Kidney (tissue), 13 donors: ENCODE measurements at regions not wholly inside any gene's neighbourhood (a gene's known extent, or its start where the extent isn't known, plus 50 kb on each side); places are given as distances from the start of the nearest gene placed in this dataset.
"Not testable (repeated sequence)": the region's sequence is repeated elsewhere in the genome, so short reads cannot be mapped to it uniquely, and the experiment has no call there.

Experiments
- DNase-seq, 5 donors: peaks; one replicate each; pipeline ENCODE4 v3.0.0-alpha.2; 2013 to 2020
- FAIRE-seq: peaks from 2 replicates; lab custom pipeline; 2012; peaks lifted over from hg19 to GRCh38; lab: Jason Lieb, UNC
- H3K27ac ChIP-seq, 2 donors: one replicate each; pipeline ENCODE4 v1.7.0; 2013; ENCODE audit warnings: low read depth in 2 of 2, low read length in 2 of 2, inconsistent platforms in 1 of 2
- H3K27me3 ChIP-seq: one replicate; pipeline ENCODE4 v1.7.1; 2013; ENCODE audit warnings: low read length, inconsistent platforms; ENCODE audit not compliant: control insufficient read depth, insufficient read depth
- H3K36me3 ChIP-seq, 3 donors: one replicate each; pipeline versions ENCODE4 v1.7.0 to v1.7.1; 2013; ENCODE audit warnings: low read length in 3 of 3, control low read depth in 1 of 3, inconsistent platforms in 1 of 3; ENCODE audit not compliant: insufficient read depth in 3 of 3, control insufficient read depth in 2 of 3
- H3K4me1 ChIP-seq, 3 donors: one replicate each; pipeline versions ENCODE4 v1.7.0 to v1.7.1; 2013; ENCODE audit warnings: low read length in 3 of 3, inconsistent platforms in 1 of 3, low read depth in 1 of 3; ENCODE audit not compliant: control insufficient read depth in 2 of 3, insufficient read depth in 2 of 3
- H3K4me3 ChIP-seq, 3 donors: one replicate each; pipeline versions ENCODE4 v1.7.0 to v1.8.1; 2013; ENCODE audit warnings: low read length in 3 of 3, control low read depth in 1 of 3, inconsistent platforms in 1 of 3
- H3K9ac ChIP-seq, 3 donors: one replicate each; pipeline versions ENCODE4 v1.7.0 to v1.7.1; 2013; ENCODE audit warnings: low read length in 3 of 3, control low read depth in 1 of 3, inconsistent platforms in 1 of 3
- H3K9me3 ChIP-seq, 3 donors: one replicate each; pipeline versions ENCODE4 v1.7.0 to v1.7.1; 2013; ENCODE audit warnings: low read length in 3 of 3, control low read depth in 1 of 3, inconsistent platforms in 1 of 3; ENCODE audit not compliant: control insufficient read depth in 2 of 3, insufficient read depth in 1 of 3
- CTCF ChIP-seq: IDR thresholded peaks from 3 replicates; pipeline ENCODE4 v1.5.1; 2012; ENCODE audit warnings: mild to moderate bottlenecking, moderate library complexity, borderline replicate concordance; ENCODE audit not compliant: insufficient read depth; ENCODE audit errors: extremely low read depth
- intact Hi-C: fragments of 100-400 bp; cut with DNase I; formaldehyde crosslinking; loops from one replicate; pipeline ENCODE4 v1.11.1; 2022
- donor health status: control.
- donor health status: control.
- donor health status: control.
- donor health status: control.
- donor health status: control.
- donor health status: DM: yes; HTN: yes; CAD: no.
- donor health status: Normal renal cell carcinoma (clear cell type).

GRCh38 chr5:179400020-179400419, 54.8 kb upstream of the ADAMTS2 start:
- Histone ChIP-seq H3K9me3 (peaks cover 0 to 25% (median 4%) of the 10 kb centered on the region in 3 donors), H3K9ac (no peak overlapping the region), H3K4me3 (no peak overlapping the region), H3K27ac (no peak overlapping the region), H3K36me3 (no peaks in the 10 kb centered on the region), H3K27me3 (no peaks in the 10 kb centered on the region), H3K4me1 (no peaks in the 10 kb centered on the region)
- FAIRE-seq, result no peak
- intact Hi-C loops, result no loop called here
- TF ChIP-seq CTCF, result no peak
- no peak for DNase-seq

- H3K27me3 ChIP-seq, H3K4me3 ChIP-seq, DNase-seq, H3K9ac ChIP-seq, H3K36me3 ChIP-seq, H3K27ac ChIP-seq, FAIRE-seq, H3K4me1 ChIP-seq, intact Hi-C loops: not testable (repeated sequence)
- peaks cover 0 to 25% (median 4%) of the 10 kb centered on the region in 3 donors for H3K9me3 ChIP-seq
Observed at GRCh38 chr5:179399327-179399726, 54.1 kb upstream of the ADAMTS2 start.

GRCh38 chr5:179397516-179397915, 52.3 kb upstream of the ADAMTS2 start:
- no peak overlapping the region for H3K9ac ChIP-seq
- intact Hi-C loops, result no loop called here
- no peak overlapping the region for H3K4me3 ChIP-seq
- H3K27me3 ChIP-seq, result no peaks in the 10 kb centered on the region
- no peaks in the 10 kb centered on the region for H3K4me1 ChIP-seq
- DNase-seq, result no peak
- no peak for TF ChIP-seq CTCF
- no peak for FAIRE-seq
- H3K27ac ChIP-seq, result no peak overlapping the region
- no peaks in the 10 kb centered on the region for H3K36me3 ChIP-seq
- H3K9me3 ChIP-seq, result peaks cover 0 to 27% (median 5%) of the 10 kb centered on the region in 3 donors
